Fibroblast of skin of right biceps (primary cell): ENCODE measurements at regions not wholly inside any gene's neighbourhood (a gene's known extent, or its start where the extent isn't known, plus 50 kb on each side); places are given as distances from the start of the nearest gene placed in this dataset.
A peak's percentile ranks its signal among the peaks of the same experiment; 100 is the strongest.
"Not testable (repeated sequence)": the region's sequence is repeated elsewhere in the genome, so short reads cannot be mapped to it uniquely, and the experiment has no call there.

Experiments
- DNase-seq: peaks from one replicate; pipeline ENCODE4 v3.0.0-alpha.2; 2013

GRCh38 chr17:33986088-33986487 is 269.0 kb upstream of the CCL2 start:
- DNase-seq: no peak

DNA sequence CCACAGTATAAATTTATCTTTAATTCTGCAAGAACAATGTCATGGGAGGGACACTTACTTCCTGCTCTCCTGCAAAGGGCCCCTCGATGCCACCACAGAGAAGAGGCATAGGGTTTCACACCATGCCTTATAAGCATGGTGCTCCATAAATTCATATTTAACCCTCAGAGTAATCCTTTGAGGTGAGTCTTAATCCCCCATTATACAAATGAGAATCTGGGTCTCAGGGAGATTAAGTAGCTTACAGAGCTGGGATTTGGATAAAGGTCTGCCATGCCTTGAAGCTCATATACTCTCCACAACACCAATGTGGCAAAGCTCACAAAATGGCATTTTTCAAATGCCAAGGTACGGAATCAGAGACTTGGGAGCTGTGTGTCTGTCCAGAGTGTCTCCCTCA is 268.5 kb upstream of the CCL2 start:
- DNase-seq: no peak

- no peak for DNase-seq
These were observed 267.9 kb upstream of the CCL2 start for GRCh38 chr17:33987162-33987561.

GRCh38 chr17:33989361-33990148 is 265.5 kb upstream of the CCL2 start:
- no peak for DNase-seq

- DNase-seq: peak; percentile 1
These were observed 264.0 kb upstream of the CCL2 start for GRCh38 chr17:33990943-33991706.

GRCh38 chr17:33992113-33992512 is 263.0 kb upstream of the CCL2 start:
- no peak for DNase-seq

DNA sequence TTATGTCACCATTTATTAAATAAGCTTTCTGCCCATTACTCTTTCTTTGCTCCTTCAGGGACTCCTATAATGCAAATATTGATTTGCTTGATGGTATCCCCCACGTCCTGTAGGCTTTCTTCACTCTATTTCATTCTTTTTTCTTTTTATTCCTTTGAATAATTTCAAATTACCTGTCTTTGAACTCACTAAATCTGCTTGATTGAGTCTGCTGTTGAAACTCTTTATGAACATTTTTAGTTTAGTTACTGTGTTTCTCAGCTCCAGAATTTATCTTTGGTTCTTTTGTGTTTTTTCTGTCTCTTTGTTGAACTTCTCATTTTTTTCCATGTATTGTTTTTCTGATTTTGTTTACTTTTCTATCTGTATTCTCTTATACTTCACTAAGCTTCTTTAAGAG is 254.4 kb upstream of the CCL2 start:
- no peak for DNase-seq

- DNase-seq: no peak
These were observed 253.8 kb upstream of the CCL2 start for GRCh38 chr17:34001246-34001645.

- no peak for DNase-seq
These were observed 249.0 kb upstream of the CCL2 start for GRCh38 chr17:34006126-34006525.

DNA sequence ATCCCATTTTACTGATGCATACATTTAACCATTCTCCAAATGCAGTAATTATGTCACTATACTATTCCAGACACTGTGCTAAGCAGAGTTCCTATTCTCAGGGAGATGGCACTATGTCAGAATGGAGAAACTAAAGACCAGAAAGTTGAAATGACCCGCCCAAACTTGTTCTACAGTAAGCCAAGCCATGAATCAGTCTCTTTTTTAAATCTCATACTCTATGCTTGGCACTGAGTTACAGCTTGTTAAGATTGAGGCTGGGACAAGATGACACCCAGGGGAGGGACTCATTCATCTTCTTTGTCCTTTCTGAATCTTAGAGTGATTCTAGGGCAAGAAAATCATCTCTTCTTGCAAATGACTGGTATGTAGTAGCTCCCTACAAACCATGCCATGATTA is 247.0 kb upstream of the CCL2 start:
- no peak for DNase-seq

- DNase-seq: no peak
These were observed 245.2 kb upstream of the CCL2 start for GRCh38 chr17:34009912-34010311.

DNA sequence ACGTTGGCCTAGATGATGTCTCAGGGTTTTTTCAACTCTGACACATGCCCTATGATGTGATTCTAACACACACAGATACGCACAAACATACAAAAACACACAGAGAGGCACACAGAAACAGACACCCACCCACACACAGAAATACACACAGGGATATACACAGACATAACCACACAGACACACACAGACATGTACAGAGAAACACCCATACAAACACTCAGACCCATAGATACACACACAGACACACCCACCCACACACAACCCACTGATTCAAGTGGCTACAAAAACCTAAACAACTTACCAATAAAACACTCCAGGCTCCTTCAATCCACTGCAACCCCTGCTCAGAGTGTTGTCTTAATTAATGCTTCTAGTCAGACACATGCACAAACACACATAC is 244.6 kb upstream of the CCL2 start:
- DNase-seq: no peak

DNA sequence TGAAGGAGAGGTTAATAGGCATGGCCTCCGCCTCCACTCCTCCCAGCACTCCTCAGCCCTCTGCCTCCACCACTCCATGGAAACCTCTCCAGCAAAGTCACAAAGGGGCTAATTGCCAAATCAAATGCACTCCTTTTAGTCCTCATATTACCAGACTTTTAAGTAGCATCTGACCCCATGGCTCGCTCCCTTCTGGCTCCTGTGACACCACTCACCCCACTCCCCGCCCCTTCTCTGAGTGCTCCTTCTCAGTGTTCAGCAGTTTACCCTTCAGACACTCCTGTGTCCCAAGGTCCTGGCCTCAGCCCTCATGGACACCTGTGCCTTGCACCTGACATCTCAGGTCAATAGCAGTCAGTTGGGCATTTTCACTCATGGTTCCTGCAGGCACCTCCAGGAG is 243.5 kb upstream of the CCL2 start:
- DNase-seq: no peak

DNA sequence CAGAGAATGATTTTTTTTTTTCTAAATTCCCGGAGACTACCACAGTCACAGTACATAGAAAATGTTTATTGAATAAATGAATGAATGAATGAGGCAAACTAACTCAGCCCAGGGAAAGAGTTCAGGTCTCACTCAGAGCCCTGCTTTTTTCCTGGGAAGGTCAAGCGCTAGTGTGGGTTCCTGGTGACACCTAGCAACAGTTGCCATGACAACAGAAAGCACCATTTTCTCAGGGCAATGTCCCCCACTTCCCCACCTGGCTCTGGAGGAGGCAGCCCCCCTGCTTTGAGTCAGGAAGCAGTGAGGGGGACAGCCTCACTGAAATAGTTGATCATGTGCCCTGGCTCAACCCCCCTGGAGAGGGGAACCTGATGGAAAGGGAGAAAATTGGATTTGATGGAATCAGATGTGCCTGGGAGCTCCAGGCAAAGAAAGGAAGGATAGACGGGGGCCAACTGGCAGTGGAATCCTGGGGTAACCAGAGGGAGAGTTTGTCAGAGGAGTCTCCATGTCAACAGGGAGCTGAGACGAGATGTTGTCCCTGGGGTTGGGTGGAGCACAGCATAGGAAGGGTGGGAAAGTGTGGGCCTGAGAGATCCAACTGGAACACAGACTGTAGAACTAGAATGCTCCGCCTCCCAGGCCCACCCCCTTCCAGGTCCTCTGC is 242.2 kb upstream of the CCL2 start:
- DNase-seq: no peak

DNA sequence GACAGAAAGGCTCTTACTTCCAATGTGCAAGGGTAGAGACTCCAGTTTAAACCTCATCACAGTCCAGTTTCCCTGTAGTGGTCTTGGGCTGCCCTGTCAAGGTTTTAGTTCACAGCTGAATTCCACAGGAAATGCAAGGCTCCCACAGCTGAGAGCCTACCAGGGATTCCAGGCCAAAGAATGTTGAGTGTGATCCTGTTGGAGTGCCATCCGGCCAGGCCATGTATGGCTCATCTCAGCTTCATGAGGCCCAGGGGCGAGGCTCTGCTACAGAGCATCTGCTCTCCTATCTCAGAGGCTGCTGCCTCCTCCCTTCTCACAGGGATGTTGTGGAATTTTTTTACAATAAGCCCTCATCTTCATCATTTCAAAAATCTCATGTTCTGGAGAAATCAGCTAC is 239.8 kb upstream of the CCL2 start:
- no peak for DNase-seq

DNA sequence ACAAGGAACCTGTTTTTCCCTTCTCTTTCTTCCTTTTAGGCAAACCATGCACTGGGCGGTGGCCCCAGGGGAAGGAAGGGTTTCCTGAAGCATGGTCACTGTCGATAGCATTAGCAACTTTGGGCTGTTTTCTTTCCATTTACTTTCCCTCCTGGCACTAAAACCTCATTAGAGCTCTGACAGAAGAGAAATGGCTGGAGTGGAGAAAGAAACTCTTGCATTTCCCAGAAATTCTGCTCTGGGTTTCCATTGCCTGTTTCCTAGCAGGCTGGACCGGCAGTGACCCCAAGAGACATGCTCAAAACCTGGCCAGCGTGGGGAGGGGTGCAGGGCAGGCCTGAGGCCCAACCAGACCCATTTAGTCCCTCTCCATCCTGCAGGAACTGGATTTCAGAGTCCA is 230.7 kb upstream of the CCL2 start:
- DNase-seq: no peak

DNA sequence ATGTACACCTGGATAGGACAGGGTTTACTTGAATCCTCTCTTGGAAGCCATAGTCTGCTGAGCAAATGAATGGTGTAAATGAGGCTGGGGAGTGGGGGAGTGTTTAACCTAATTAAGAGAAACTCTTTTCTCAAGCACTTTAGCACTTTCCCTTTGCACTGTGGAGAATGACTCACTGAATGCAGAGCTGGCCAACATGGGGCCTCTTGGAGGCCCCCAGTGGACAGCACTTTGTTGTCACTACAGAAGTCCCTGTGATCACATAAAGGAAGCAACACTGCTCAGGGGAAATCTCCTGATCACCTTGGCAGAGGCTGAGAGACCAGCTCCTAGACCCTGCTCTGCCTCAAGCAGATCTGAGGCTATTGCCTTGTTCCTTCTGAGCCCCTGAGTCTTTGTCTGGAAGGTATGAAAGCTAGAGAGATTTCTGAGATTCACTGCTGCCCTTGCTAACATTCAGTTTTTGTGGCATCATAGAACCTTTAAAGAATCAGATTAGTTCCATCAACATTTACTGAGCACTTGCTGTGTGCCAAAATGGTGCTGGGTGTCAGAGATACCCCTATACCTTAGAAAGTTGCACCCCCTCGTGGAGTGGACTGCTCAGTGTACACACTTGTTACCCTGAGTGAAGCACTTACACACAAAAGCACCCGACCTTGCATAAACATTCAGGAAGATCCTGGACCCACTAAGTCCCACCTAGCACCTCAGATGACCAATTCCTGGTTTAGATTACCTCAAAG is 230.1 kb upstream of the CCL2 start:
- DNase-seq: no peak

GRCh38 chr17:34030601-34031000 is 224.5 kb upstream of the CCL2 start:
- DNase-seq: not testable (repeated sequence)

DNA sequence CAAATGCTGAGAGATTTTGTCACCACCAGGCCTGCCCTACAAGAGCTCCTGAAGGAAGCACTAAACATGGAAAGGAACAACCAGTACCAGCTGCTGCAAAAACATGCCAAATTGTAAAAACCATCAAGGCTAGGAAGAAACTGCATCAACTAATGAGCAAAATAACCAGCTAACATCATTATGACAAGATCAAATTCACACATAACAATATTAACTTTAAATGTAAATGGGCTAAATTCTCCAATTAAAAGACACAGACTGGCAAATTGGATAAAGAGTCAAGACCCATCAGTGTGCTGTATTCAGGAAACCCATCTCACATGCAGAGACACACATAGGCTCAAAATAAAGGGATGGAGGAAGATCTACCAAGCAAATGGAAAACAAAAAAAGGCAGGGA is 222.8 kb upstream of the CCL2 start:
- not testable (repeated sequence) for DNase-seq

GRCh38 chr17:34038786-34039185 is 216.3 kb upstream of the CCL2 start:
- not testable (repeated sequence) for DNase-seq

DNA sequence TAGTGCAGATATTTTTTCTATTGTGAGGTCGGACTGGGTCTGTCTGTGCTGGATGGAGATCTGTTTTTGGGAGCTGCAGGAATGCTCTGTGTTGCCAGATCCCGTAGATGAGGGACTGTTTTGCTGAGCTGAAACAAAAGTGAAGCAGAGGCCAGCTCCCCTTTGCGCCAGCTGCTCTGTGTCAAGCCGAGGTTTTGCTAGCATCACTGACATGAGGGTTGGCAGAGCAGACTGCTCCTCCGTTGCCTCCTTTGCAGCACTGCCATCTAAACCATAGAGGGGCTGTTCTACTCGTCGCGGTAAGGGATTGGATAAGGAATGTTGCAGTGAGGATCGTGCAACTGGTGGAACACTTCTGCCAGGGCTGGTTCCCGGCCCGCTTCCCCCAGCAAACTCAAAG is 215.9 kb upstream of the CCL2 start:
- not testable (repeated sequence) for DNase-seq

- DNase-seq: peak; percentile 7
These were observed 215.1 kb upstream of the CCL2 start for GRCh38 chr17:34039759-34040555.
